T-cell (primary cell): ENCODE measurements at regions not wholly inside any gene's neighbourhood (a gene's known extent, or its start where the extent isn't known, plus 50 kb on each side); places are given as distances from the start of the nearest gene placed in this dataset.

Experiments
- ATAC-seq, 4 experiments: fragments of 200-7000 bp in 3 of 4; fragments of 150-1000 bp in 1 of 4; cut with Tn5 transposase; replicated peaks in 1 of 4; 1 replicate in 3 of 4; 2 replicates in 1 of 4; pipeline ENCODE4 v1.10.0; 2021; ENCODE audit warnings: moderate library complexity in 3 of 4, mild to moderate bottlenecking in 2 of 4, moderate number of reproducible peaks in 1 of 4
- CTCF ChIA-PET, 2 donors: fragments of 300-600 bp; sonication (Branson Sonifier 250); formaldehyde crosslinking; loops; one replicate each; lab custom pipeline; 2022; ENCODE audit warnings: antibody characterized with exemption in 2 of 2; lab: Charles Lee
- POLR2A ChIA-PET, 2 donors: fragments of 300-600 bp; sonication (Branson Sonifier 250); formaldehyde crosslinking; loops; one replicate each; lab custom pipeline; 2022; ENCODE audit warnings: antibody characterized with exemption in 2 of 2; lab: Charles Lee
- DNase-seq, 35 experiments: peaks; one replicate each; pipeline versions ENCODE4 v3.0.0 to v3.0.0-alpha.2; 2013 to 2023
- H3K27ac ChIP-seq: one replicate; pipeline ENCODE4 v1.5.1; 2013; ENCODE audit warnings: low read length
- H3K27me3 ChIP-seq, 2 experiments: replicated peaks in 1 of 2; 1 replicate in 1 of 2; 2 replicates in 1 of 2; pipeline versions ENCODE4 v1.6.1 to v1.7.0; 2013; ENCODE audit warnings: low read length in 1 of 2, mixed read lengths in 1 of 2; ENCODE audit not compliant: control insufficient read depth in 2 of 2, insufficient read depth in 2 of 2; ENCODE audit errors: extremely low read depth in 1 of 2
- H3K36me3 ChIP-seq, 2 donors: 1 replicate in 1 of 2; 2 replicates in 1 of 2; pipeline versions ENCODE4 v1.6.1 to v1.7.0; 2013; ENCODE audit warnings: low read length in 1 of 2; ENCODE audit not compliant: control insufficient read depth in 2 of 2, insufficient read depth in 1 of 2; ENCODE audit errors: extremely low read depth in 1 of 2
- H3K4me1 ChIP-seq, 2 experiments: 1 replicate in 1 of 2; 2 replicates in 1 of 2; pipeline versions ENCODE4 v1.6.1 to v1.7.0; 2013; ENCODE audit warnings: low read length in 2 of 2, mixed read lengths in 1 of 2; ENCODE audit not compliant: insufficient read depth in 2 of 2, control insufficient read depth in 1 of 2; ENCODE audit errors: extremely low read depth in 1 of 2
- H3K4me3 ChIP-seq, 2 donors: 1 replicate in 1 of 2; 2 replicates in 1 of 2; pipeline versions ENCODE4 v1.5.1 to v1.7.0; 2013; ENCODE audit warnings: mild to moderate bottlenecking in 2 of 2, low read length in 1 of 2, moderate library complexity in 1 of 2; ENCODE audit not compliant: control insufficient read depth in 1 of 2; ENCODE audit errors: extremely low read depth in 1 of 2
- H3K9me3 ChIP-seq: 2 replicates; pipeline ENCODE4 v1.7.0; 2013
- H3K27ac Mint-ChIP-seq, 2 donors: one replicate each; pipeline ENCODE4 v1.8.0; 2020 to 2021; ENCODE audit warnings: mild to moderate bottlenecking in 2 of 2, mixed read lengths in 2 of 2
- H3K27me3 Mint-ChIP-seq, 2 donors: one replicate each; pipeline ENCODE4 v1.8.0; 2021 to 2022; ENCODE audit warnings: mixed read lengths in 2 of 2
- H3K36me3 Mint-ChIP-seq: one replicate; pipeline ENCODE4 v1.8.0; 2021; ENCODE audit warnings: mixed read lengths
- H3K4me1 Mint-ChIP-seq, 3 donors: one replicate each; pipeline ENCODE4 v1.8.0; 2020 to 2022; ENCODE audit warnings: mixed read lengths in 3 of 3, mild to moderate bottlenecking in 1 of 3
- H3K4me3 Mint-ChIP-seq, 3 donors: one replicate each; pipeline ENCODE4 v1.8.0; 2020 to 2022; ENCODE audit warnings: mild to moderate bottlenecking in 3 of 3, mixed read lengths in 3 of 3, moderate library complexity in 3 of 3
- H3K9me3 Mint-ChIP-seq, 3 donors: one replicate each; pipeline ENCODE4 v1.8.0; 2020 to 2022; ENCODE audit warnings: mixed read lengths in 3 of 3
- WGBS: methylation state at CpG from one replicate; pipeline ENCODE4 v1.1.5; 2013; ENCODE audit warnings: missing lambda C conversion rate; ENCODE audit not compliant: insufficient coverage; 5-methylcytosine and 5-hydroxymethylcytosine counted together

DNA sequence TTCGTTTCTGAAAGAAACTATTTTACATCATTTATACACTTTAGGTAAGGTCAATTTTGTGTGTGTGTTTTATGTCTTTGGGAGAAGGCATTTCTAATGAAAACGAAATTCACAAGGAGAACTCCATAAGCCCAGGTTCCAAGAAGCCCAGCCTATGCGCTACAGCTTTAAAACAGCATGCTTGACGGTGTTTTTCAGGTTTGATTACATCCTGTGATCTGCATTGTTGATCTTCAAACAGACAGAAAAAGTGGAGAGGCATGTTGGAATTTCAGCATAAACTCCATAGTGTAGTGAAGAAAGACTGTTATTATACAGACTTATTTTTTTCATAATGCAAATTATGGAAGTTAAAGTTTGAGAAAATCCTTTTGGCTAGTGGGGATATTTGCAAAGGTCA lies 187.6 kb downstream of the TEX36 start:
- Histone ChIP-seq H3K4me3 (no peak overlapping the region), H3K27me3 (peaks cover 0 to 8% of the 10 kb centered on the region in 2 experiments), H3K36me3 (no peaks in the 10 kb centered on the region), H3K4me1 (no peaks in the 10 kb centered on the region), H3K9me3 (no peaks in the 10 kb centered on the region), H3K27ac (no peak overlapping the region)
- no peaks in the 10 kb centered on the region for H3K4me1 Mint-ChIP-seq
- ChIA-PET POLR2A (no interaction called here), CTCF (no interaction called here)
- peaks cover 3 to 16% of the 10 kb centered on the region in 2 donors for H3K27me3 Mint-ChIP-seq
- H3K9me3 Mint-ChIP-seq, result no peaks in the 10 kb centered on the region
- H3K36me3 Mint-ChIP-seq, result no peaks in the 10 kb centered on the region
- H3K4me3 Mint-ChIP-seq, result no peak overlapping the region
- ATAC-seq (no peak), DNase-seq (no peak)
- H3K27ac Mint-ChIP-seq, result no peak overlapping the region
- WGBS, result 92% methylated on average over 2 of the region's 4 CpGs

DNA sequence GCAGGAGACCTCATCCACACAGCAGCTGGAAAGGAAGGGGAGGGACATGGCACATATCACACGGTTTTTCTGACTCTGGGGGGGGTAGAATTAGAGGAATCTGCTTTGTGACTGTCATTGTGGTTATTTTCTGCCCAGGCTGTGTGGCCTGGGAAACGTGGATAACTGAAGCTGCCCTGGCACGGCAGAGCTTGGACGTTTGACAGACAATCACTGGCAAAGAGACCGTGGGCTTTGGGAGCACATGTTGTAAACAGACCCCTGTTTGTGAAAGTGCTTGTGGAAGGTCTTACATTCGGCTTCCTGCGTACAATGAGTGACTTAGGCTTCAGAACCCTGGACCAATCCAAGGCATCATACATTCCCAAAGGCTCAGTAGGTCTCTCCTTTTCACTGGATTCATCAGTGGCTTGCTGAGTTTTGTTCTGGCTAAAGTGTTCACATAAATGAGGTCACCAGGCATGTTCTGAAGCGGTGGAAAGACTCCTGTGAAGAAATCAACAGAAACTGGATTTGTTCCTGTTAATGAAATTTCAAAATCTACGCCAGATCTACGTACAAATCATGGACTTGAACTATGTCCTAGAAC lies 188.2 kb downstream of the TEX36 start:
- H3K4me3 Mint-ChIP-seq, result no peak overlapping the region
- H3K27me3 Mint-ChIP-seq, result peaks cover 3 to 16% of the 10 kb centered on the region in 2 donors
- H3K4me1 Mint-ChIP-seq, result no peaks in the 10 kb centered on the region
- no peaks in the 10 kb centered on the region for H3K4me1 ChIP-seq
- DNase-seq (no peak), ATAC-seq (no peak)
- H3K36me3 ChIP-seq, result no peaks in the 10 kb centered on the region
- H3K27me3 ChIP-seq, result peaks cover 0 to 8% of the 10 kb centered on the region in 2 experiments
- ChIA-PET CTCF (no interaction called here), POLR2A (no interaction called here)
- 70% methylated on average over 5 of the region's 10 CpGs for WGBS
- no peaks in the 10 kb centered on the region for H3K9me3 ChIP-seq
- H3K9me3 Mint-ChIP-seq, result no peaks in the 10 kb centered on the region
- no peak overlapping the region for H3K4me3 ChIP-seq
- H3K27ac Mint-ChIP-seq, result no peak overlapping the region
- H3K27ac ChIP-seq, result no peak overlapping the region
- no peaks in the 10 kb centered on the region for H3K36me3 Mint-ChIP-seq

DNA sequence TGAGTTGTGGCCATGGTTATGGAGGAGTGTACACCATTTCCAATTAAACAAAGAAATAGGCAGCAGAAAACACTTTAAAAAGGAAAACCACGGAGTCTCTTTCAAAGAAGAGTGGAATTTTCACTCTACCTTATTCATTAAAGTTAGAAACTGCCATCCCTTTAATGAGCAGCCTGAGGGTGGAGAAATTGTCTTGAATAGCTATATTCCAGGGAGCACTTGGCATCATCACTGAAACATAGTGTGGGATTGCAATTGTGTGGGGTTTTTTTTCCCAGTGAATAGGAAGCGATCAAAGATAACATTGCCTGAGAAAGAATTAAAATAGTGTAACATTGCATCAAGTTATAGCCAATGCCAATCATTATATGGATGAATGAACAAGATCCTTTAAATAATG lies 191.6 kb downstream of the TEX36 start:
- H3K4me1 Mint-ChIP-seq, result no peaks in the 10 kb centered on the region
- WGBS, result no CpG with 5 or more reads among the region's 2 CpGs
- no peaks in the 10 kb centered on the region for H3K36me3 Mint-ChIP-seq

DNA sequence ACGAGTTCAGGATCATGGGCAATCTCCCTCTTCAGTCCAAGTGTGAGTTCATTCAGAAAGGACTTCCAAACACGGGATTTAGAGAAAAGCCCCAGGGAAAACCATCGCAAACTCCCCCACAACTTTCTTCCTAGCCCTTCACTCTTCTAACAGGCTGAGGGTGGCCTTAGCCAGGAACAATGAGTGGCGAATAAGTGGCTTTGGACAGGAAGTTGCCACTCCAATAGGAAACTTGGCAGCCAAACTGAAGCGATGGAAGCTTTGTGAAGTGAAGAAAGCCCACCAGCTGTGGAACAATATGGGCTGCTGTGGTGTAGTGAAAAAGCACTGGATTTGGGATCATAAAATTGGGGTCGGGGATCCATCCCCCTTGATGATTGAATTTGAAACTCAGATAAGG lies 193.2 kb downstream of the TEX36 start:
- Histone ChIP-seq H3K9me3 (no peaks in the 10 kb centered on the region), H3K27ac (no peak overlapping the region), H3K4me1 (no peaks in the 10 kb centered on the region), H3K27me3 (peaks cover 2 to 8% of the 10 kb centered on the region in 2 experiments), H3K4me3 (no peak overlapping the region), H3K36me3 (no peaks in the 10 kb centered on the region)
- WGBS, result 21% methylated on average over 2 of the region's 6 CpGs
- Mint-ChIP-seq H3K4me3 (no peak overlapping the region), H3K27ac (no peak overlapping the region), H3K27me3 (peaks cover 8 to 13% of the 10 kb centered on the region in 2 donors), H3K4me1 (no peaks in the 10 kb centered on the region), H3K9me3 (no peaks in the 10 kb centered on the region), H3K36me3 (no peaks in the 10 kb centered on the region)
- ATAC-seq (no peak), DNase-seq (no peak)
- ChIA-PET CTCF (no interaction called here), POLR2A (no interaction called here)

More for the DNA sequence above, 191.6 kb downstream of the TEX36 start:
- DNase-seq (no peak), ATAC-seq (no peak)
- CTCF ChIA-PET, result no interaction called here
- no peaks in the 10 kb centered on the region for H3K4me1 ChIP-seq
- Mint-ChIP-seq H3K4me3 (no peak overlapping the region), H3K9me3 (no peaks in the 10 kb centered on the region), H3K27me3 (peaks cover 2 to 12% of the 10 kb centered on the region in 2 donors), H3K27ac (no peak overlapping the region)
- H3K36me3 ChIP-seq, result no peaks in the 10 kb centered on the region
- POLR2A ChIA-PET, result no interaction called here
- no peak overlapping the region for H3K4me3 ChIP-seq
- peaks cover 1 to 8% of the 10 kb centered on the region in 2 experiments for H3K27me3 ChIP-seq
- H3K9me3 ChIP-seq, result no peaks in the 10 kb centered on the region
- no peak overlapping the region for H3K27ac ChIP-seq

DNA sequence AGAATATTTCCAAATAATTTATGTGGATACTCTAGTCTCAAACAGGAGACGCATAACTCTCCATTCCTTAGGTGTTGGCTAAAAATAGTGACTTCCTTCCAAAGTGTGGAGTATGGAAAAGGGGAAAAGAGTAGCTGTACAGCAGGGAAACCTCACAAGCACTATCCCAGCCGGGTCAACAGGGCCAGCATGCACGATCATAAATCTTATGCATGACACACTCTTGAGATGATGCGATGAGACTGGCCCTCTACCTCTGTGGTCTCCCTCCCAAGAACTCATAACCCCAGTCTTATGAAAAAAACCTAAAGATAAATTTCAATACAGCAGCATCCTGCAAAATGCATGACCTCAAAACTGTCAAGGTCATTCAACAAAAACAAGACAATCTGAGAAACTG lies 197.3 kb downstream of the TEX36 start:
- Mint-ChIP-seq H3K4me3 (no peak overlapping the region), H3K27ac (no peak overlapping the region), H3K9me3 (no peaks in the 10 kb centered on the region), H3K4me1 (no peaks in the 10 kb centered on the region), H3K27me3 (peaks cover 8 to 9% of the 10 kb centered on the region in 2 donors), H3K36me3 (no peaks in the 10 kb centered on the region)
- H3K36me3 ChIP-seq, result no peaks in the 10 kb centered on the region
- 94% methylated on average over 3 of the region's 4 CpGs for WGBS
- DNase-seq, result no peak
- no peak for ATAC-seq
- H3K9me3 ChIP-seq, result no peaks in the 10 kb centered on the region
- no peak overlapping the region for H3K4me3 ChIP-seq
- H3K27me3 ChIP-seq, result peaks cover 0 to 2% of the 10 kb centered on the region in 2 experiments
- ChIA-PET POLR2A (no interaction called here), CTCF (no interaction called here)
- H3K27ac ChIP-seq, result no peak overlapping the region
- H3K4me1 ChIP-seq, result no peaks in the 10 kb centered on the region

DNA sequence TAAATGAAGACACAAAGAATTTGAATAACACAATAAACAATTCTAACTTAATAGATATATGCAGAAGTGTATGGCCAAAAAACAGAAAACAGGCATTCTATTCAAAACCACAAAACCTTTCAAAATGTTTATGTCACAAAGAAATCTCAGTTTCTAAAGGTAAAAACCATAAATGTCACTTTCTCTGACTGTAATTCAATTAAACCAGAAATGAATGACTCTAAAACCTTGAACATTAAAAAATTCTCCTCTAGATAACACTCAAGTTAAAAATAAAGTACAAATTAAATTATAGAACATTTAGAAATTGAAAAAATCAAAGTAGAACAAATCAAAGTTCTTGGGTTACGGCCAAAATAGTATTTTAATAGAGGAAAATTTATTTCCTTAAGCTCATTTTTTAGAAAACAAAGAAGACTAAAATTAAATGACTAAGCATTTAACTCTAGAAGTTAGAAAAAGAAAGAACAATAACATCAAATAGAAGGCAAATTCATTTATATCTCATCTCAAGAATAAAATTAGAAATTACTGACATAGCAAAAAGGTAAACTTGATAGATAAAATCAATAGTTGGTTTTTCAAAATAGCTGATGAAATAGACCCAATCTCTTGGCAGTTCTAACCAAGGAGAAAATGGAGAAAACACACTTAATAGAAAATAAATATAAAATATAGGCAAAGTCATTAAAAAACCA lies 198.8 kb downstream of the TEX36 start:
- Histone ChIP-seq H3K9me3 (no peaks in the 10 kb centered on the region), H3K27ac (no peak overlapping the region), H3K27me3 (peaks cover 0 to 2% of the 10 kb centered on the region in 2 experiments), H3K36me3 (no peaks in the 10 kb centered on the region), H3K4me1 (no peaks in the 10 kb centered on the region), H3K4me3 (no peak overlapping the region)
- Mint-ChIP-seq H3K27me3 (peaks cover 12 to 20% of the 10 kb centered on the region in 2 donors), H3K27ac (no peak overlapping the region), H3K9me3 (no peaks in the 10 kb centered on the region), H3K4me1 (no peaks in the 10 kb centered on the region), H3K4me3 (no peak overlapping the region), H3K36me3 (no peaks in the 10 kb centered on the region)
- DNase-seq (no peak), ATAC-seq (no peak)
- ChIA-PET POLR2A (interaction anchor here in 1 of 2 donors (0.5 kb wide), 1 partner anchor 82 kb away, joined by 3 read pairs; no protein-coding TSS in a partner anchor), CTCF (no interaction called here)
- no CpG with 5 or more reads among the region's 1 CpG for WGBS
